ENCODE measurements at regions not wholly inside any gene's neighbourhood (a gene's known extent, or its start where the extent isn't known, plus 50 kb on each side); places are given as distances from the start of the nearest gene placed in this dataset.

GRCh38 chr9:118732998-118733397 lies 636.2 kb downstream of the BRINP1 start:
- WGBS, 2 experiments (ENCODE audit: insufficient coverage in 1 of 2, insufficient read length in 1 of 2) = 100% methylated on average over 1 of the region's 1 CpG; no CpG with 5 or more reads in 1 of the 2 experiments
- DNase-seq = no peak
- H3K36me3 Mint-ChIP-seq (ENCODE audit: low read depth) = peaks cover 4% of the 10 kb centered on the region
- Histone ChIP-seq H3K9ac (ENCODE audit: extremely low read depth, low read length, poor library complexity, severe bottlenecking) (no peak overlapping the region), H3K27ac (ENCODE audit: low read depth, low read length) (no peak overlapping the region), H3K36me3 (ENCODE audit: control insufficient read depth, insufficient read depth, low read length) (no peaks in the 10 kb centered on the region), H3K9me3 (ENCODE audit: control insufficient read depth, low read length) (peaks cover 28% of the 10 kb centered on the region), H3K4me1 (ENCODE audit: control insufficient read depth, insufficient read depth, low read length) (no peaks in the 10 kb centered on the region), H3K27me3 (ENCODE audit: control insufficient read depth, insufficient read depth, low read length, poor library complexity, severe bottlenecking) (no peaks in the 10 kb centered on the region), H3K4me3 (ENCODE audit: low read length) (no peak overlapping the region)
- TF ChIP-seq CTCF (conservative IDR thresholded peaks at IDR 0.05) = no peak
- no peaks in the 10 kb centered on the region for H3K27me3 Mint-ChIP-seq (ENCODE audit: insufficient read depth)
- no peaks in the 10 kb centered on the region for H3K4me1 Mint-ChIP-seq
- peaks cover 38% of the 10 kb centered on the region for H3K9me3 Mint-ChIP-seq
- no peak overlapping the region for H3K4me3 Mint-ChIP-seq
- no peak overlapping the region for H3K27ac Mint-ChIP-seq

DNA sequence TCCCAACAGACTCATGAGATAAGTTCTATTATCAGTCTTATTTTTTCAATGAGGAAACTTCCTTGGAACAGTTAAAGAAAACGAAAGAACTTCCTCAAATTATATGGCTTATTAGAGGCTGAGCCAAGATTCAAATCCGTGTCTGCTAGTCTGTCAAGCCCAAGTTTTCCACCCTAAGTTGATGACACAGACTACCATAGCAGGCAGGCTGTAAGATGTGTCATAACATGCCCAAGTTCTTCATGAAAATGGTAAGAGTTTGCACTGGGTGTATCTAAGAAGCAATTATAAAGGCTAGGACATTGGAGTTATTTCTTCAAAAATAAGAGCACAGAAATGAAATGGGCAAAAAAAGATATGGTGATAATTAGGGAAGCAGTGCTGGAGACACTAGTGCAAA lies 634.5 kb downstream of the BRINP1 start:
- 75 to 87% methylated on average over 2 of the region's 2 CpGs for WGBS, 2 experiments (ENCODE audit: insufficient coverage in 1 of 2, insufficient read length in 1 of 2)
- Histone ChIP-seq H3K4me3 (ENCODE audit: low read length) (no peak overlapping the region), H3K27ac (ENCODE audit: low read depth, low read length) (no peak overlapping the region), H3K27me3 (ENCODE audit: control insufficient read depth, insufficient read depth, low read length, poor library complexity, severe bottlenecking) (no peaks in the 10 kb centered on the region), H3K4me1 (ENCODE audit: control insufficient read depth, insufficient read depth, low read length) (no peaks in the 10 kb centered on the region), H3K36me3 (ENCODE audit: control insufficient read depth, insufficient read depth, low read length) (no peaks in the 10 kb centered on the region), H3K9ac (ENCODE audit: extremely low read depth, low read length, poor library complexity, severe bottlenecking) (no peak overlapping the region), H3K9me3 (ENCODE audit: control insufficient read depth, low read length) (peaks cover 29% of the 10 kb centered on the region)
- Mint-ChIP-seq H3K9me3 (peaks cover 38% of the 10 kb centered on the region), H3K4me1 (no peaks in the 10 kb centered on the region), H3K27me3 (ENCODE audit: insufficient read depth) (no peaks in the 10 kb centered on the region), H3K27ac (no peak overlapping the region), H3K36me3 (ENCODE audit: low read depth) (peaks cover 4% of the 10 kb centered on the region), H3K4me3 (no peak overlapping the region)
- TF ChIP-seq CTCF (conservative IDR thresholded peaks at IDR 0.05) = no peak
- no peak for DNase-seq

GRCh38 chr9:118736406-118736805 lies 632.8 kb downstream of the BRINP1 start:
- peaks cover 29% of the 10 kb centered on the region for H3K9me3 ChIP-seq (ENCODE audit: control insufficient read depth, low read length)
- H3K36me3 ChIP-seq (ENCODE audit: control insufficient read depth, insufficient read depth, low read length) = no peaks in the 10 kb centered on the region
- Mint-ChIP-seq H3K4me3 (no peak overlapping the region), H3K4me1 (peaks cover 7% of the 10 kb centered on the region), H3K27me3 (ENCODE audit: insufficient read depth) (no peaks in the 10 kb centered on the region), H3K27ac (no peak overlapping the region), H3K9me3 (peaks cover 38% of the 10 kb centered on the region), H3K36me3 (ENCODE audit: low read depth) (peaks cover 4% of the 10 kb centered on the region)
- TF ChIP-seq CTCF (conservative IDR thresholded peaks at IDR 0.05) = no peak
- H3K4me1 ChIP-seq (ENCODE audit: control insufficient read depth, insufficient read depth, low read length) = no peaks in the 10 kb centered on the region
- no peaks in the 10 kb centered on the region for H3K27me3 ChIP-seq (ENCODE audit: control insufficient read depth, insufficient read depth, low read length, poor library complexity, severe bottlenecking)
- DNase-seq = no peak
- no peak overlapping the region for H3K9ac ChIP-seq (ENCODE audit: extremely low read depth, low read length, poor library complexity, severe bottlenecking)
- H3K27ac ChIP-seq (ENCODE audit: low read depth, low read length) = no peak overlapping the region
- H3K4me3 ChIP-seq (ENCODE audit: low read length) = no peak overlapping the region

Measured in endodermal cell (in vitro differentiated cells).